ENCODE measurements at regions not wholly inside any gene's neighbourhood (a gene's known extent, or its start where the extent isn't known, plus 50 kb on each side); places are given as distances from the start of the nearest gene placed in this dataset.

GRCh38 chr11:28956446-28956845 is 848.3 kb downstream of the METTL15 start:
- no peaks in the 10 kb centered on the region for H3K27me3 ChIP-seq (ENCODE audit: control insufficient read depth in 5 of 5, insufficient read depth in 4 of 5, low read length in 5 of 5)
- H3K4me1 ChIP-seq (ENCODE audit: control insufficient read depth in 5 of 5, insufficient read depth in 5 of 5, low read length in 5 of 5), result no peaks in the 10 kb centered on the region
- no peak overlapping the region for H3K4me3 ChIP-seq (ENCODE audit: low read depth in 1 of 5, low read length in 5 of 5)
- H3K27ac ChIP-seq (ENCODE audit: low read depth, low read length), result no peak overlapping the region
- H3K9ac ChIP-seq (ENCODE audit: low read length in 5 of 5), result no peak overlapping the region
- peaks cover 0 to 7% (median 2%) of the 10 kb centered on the region in 5 donors for H3K9me3 ChIP-seq (ENCODE audit: control insufficient read depth in 5 of 5, low read length in 5 of 5)
- H3K36me3 ChIP-seq (ENCODE audit: control insufficient read depth in 5 of 5, insufficient read depth in 5 of 5, low read length in 5 of 5), result no peaks in the 10 kb centered on the region

DNA sequence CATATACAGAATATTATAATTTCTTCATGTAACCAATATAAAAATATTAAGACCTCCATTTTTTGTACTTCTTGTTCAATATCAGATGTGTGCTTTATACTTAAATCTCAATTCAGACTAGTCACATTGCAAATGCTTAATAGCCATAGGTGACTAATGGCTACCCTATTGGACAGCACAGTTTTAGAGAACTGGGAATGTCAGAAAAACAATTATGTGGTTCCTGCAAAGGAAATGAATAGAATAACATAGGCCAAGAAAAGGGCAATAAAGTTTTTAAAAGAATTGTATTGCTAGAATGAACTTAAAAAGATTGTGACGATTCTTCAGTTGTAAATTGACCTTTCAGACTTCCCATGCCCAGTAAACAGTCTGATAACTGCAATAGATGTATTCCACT is 843.0 kb downstream of the METTL15 start:
- peaks cover 0 to 7% (median 2%) of the 10 kb centered on the region in 5 donors for H3K9me3 ChIP-seq (ENCODE audit: control insufficient read depth in 5 of 5, low read length in 5 of 5)
- H3K27ac ChIP-seq (ENCODE audit: low read depth, low read length), result no peak overlapping the region
- no peaks in the 10 kb centered on the region for H3K36me3 ChIP-seq (ENCODE audit: control insufficient read depth in 5 of 5, insufficient read depth in 5 of 5, low read length in 5 of 5)
- H3K4me1 ChIP-seq (ENCODE audit: control insufficient read depth in 5 of 5, insufficient read depth in 5 of 5, low read length in 5 of 5), result no peaks in the 10 kb centered on the region
- no peaks in the 10 kb centered on the region for H3K27me3 ChIP-seq (ENCODE audit: control insufficient read depth in 5 of 5, insufficient read depth in 4 of 5, low read length in 5 of 5)
- H3K9ac ChIP-seq (ENCODE audit: low read length in 5 of 5), result no peak overlapping the region
- no peak overlapping the region for H3K4me3 ChIP-seq (ENCODE audit: low read depth in 1 of 5, low read length in 5 of 5)

DNA sequence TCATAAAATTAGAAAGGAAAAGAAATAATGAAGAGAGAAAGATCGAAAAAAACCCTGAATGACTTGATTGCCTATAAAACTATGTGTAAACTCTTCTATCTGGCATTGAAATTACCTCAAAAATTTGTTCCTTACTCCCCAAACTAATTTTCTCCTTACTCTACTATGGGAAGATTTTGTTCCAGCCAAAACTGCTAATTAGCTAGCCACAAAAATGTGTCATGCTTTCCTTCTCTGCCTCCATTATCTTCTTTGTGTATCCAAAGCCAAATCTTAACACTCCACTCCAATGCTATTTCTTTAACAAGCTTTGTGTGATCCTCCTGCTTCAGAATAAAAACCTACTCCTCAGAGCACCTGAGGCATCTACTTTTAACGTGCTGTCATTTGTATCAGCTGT is 831.2 kb downstream of the METTL15 start:
- H3K4me3 ChIP-seq (ENCODE audit: low read depth in 1 of 5, low read length in 5 of 5), result no peak overlapping the region
- H3K9me3 ChIP-seq (ENCODE audit: control insufficient read depth in 5 of 5, low read length in 5 of 5), result peaks cover 0 to 3% (median 0%) of the 10 kb centered on the region in 5 donors
- no peaks in the 10 kb centered on the region for H3K27me3 ChIP-seq (ENCODE audit: control insufficient read depth in 5 of 5, insufficient read depth in 4 of 5, low read length in 5 of 5)
- H3K36me3 ChIP-seq (ENCODE audit: control insufficient read depth in 5 of 5, insufficient read depth in 5 of 5, low read length in 5 of 5), result no peaks in the 10 kb centered on the region
- H3K27ac ChIP-seq (ENCODE audit: low read depth, low read length), result no peak overlapping the region
- no peak overlapping the region for H3K9ac ChIP-seq (ENCODE audit: low read length in 5 of 5)
- no peaks in the 10 kb centered on the region for H3K4me1 ChIP-seq (ENCODE audit: control insufficient read depth in 5 of 5, insufficient read depth in 5 of 5, low read length in 5 of 5)

DNA sequence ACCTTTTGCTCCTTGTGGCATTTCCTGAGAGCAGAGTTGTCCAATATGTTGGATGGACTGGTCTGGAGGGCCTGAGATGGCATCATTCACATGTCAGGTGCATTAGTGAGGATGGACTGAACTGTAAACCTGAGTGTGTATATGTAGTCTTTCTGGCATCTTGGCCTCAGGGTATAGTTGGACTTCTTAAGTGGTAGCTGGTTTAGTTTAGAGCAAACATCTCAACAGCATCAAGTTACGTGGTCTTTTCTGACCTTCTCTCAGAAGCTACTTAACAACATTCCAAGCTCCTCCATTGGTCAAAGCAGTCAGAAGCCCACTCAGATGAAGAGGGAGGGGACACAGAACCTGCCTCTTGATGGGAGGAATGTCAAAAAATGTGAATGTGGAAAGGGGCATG is 829.9 kb downstream of the METTL15 start:
- Histone ChIP-seq H3K27me3 (ENCODE audit: control insufficient read depth in 5 of 5, insufficient read depth in 4 of 5, low read length in 5 of 5) (no peaks in the 10 kb centered on the region), H3K9ac (ENCODE audit: low read length in 5 of 5) (no peak overlapping the region), H3K36me3 (ENCODE audit: control insufficient read depth in 5 of 5, insufficient read depth in 5 of 5, low read length in 5 of 5) (no peaks in the 10 kb centered on the region), H3K4me1 (ENCODE audit: control insufficient read depth in 5 of 5, insufficient read depth in 5 of 5, low read length in 5 of 5) (no peaks in the 10 kb centered on the region), H3K27ac (ENCODE audit: low read depth, low read length) (no peak overlapping the region), H3K9me3 (ENCODE audit: control insufficient read depth in 5 of 5, low read length in 5 of 5) (peaks cover 0 to 3% (median 0%) of the 10 kb centered on the region in 5 donors), H3K4me3 (ENCODE audit: low read depth in 1 of 5, low read length in 5 of 5) (no peak overlapping the region)

DNA sequence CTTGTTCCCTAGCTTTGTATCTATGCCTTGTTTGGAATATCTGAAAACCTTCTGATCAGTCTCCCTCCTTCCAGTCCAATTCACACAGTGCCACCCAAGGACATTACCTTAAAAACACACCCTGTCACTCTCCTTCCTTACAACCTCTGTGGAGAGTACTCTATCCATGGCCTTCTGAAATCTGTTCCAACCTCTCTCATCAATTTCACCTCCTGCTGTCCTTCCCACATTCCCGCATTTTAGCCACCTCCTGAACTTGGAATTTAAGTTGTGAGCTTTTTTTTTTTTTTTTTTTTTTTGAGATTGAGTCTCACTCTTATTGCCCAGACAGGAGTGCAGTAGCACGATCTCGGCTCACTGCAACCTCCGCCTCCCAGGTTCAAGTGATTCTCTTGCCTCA is 824.8 kb downstream of the METTL15 start:
- H3K9me3 ChIP-seq (ENCODE audit: control insufficient read depth in 5 of 5, low read length in 5 of 5), result peaks cover 0 to 15% (median 6%) of the 10 kb centered on the region in 5 donors
- H3K27me3 ChIP-seq (ENCODE audit: control insufficient read depth in 5 of 5, insufficient read depth in 4 of 5, low read length in 5 of 5), result no peaks in the 10 kb centered on the region
- H3K4me1 ChIP-seq (ENCODE audit: control insufficient read depth in 5 of 5, insufficient read depth in 5 of 5, low read length in 5 of 5), result no peaks in the 10 kb centered on the region
- H3K36me3 ChIP-seq (ENCODE audit: control insufficient read depth in 5 of 5, insufficient read depth in 5 of 5, low read length in 5 of 5), result no peaks in the 10 kb centered on the region
- H3K4me3 ChIP-seq (ENCODE audit: low read depth in 1 of 5, low read length in 5 of 5), result no peak overlapping the region
- H3K9ac ChIP-seq (ENCODE audit: low read length in 5 of 5), result no peak overlapping the region
- H3K27ac ChIP-seq (ENCODE audit: low read depth, low read length), result no peak overlapping the region

DNA sequence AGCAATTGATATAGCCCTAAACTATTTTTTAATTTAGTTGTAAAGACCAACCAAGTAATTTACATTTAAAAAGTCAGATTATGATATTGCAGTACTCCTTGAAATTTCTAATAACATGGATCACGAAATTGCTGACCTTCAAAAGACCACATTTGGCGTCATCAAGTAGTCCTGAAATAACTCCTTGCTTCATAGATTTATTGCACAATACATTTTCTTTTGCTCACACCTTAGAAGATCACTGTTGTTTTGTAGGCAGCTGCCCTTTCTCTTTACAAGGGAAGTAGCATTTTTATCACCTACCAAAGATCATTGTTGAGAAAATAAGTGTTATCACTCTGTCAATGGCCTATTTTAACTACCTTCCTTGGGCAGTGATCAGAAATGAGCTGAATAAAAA is 815.8 kb downstream of the METTL15 start:
- H3K36me3 ChIP-seq (ENCODE audit: control insufficient read depth in 5 of 5, insufficient read depth in 5 of 5, low read length in 5 of 5), result no peaks in the 10 kb centered on the region
- H3K27me3 ChIP-seq (ENCODE audit: control insufficient read depth in 5 of 5, insufficient read depth in 4 of 5, low read length in 5 of 5), result no peaks in the 10 kb centered on the region
- H3K9me3 ChIP-seq (ENCODE audit: control insufficient read depth in 5 of 5, low read length in 5 of 5), result peaks cover 0 to 3% (median 0%) of the 10 kb centered on the region in 5 donors

DNA sequence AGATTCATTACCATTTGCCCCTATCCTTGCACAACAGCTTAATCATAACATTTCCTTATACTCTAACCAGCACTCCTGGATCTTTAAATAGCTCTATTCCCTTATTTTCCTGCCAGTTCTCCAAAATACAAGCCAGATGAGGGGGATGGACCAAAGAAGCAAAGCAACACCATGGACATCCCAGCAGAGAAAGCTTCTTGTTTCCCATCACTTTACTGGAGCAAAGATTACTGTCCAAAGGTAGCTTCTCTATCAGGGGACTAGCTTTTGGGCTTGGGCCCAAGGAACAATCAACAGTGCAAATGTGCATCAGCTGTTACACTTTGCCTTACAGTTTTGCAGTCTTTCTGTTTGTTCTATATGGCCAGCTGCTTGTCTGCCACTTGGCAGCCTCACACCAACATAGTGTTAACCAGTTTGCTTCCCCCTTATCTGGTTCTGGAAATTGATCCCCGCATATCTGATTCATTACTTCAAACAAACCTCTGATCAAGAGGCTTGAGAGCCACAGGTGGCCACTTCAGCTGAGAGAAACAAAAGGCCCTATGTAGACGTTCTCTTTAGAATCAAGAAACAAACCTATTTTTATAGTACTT is 814.3 kb downstream of the METTL15 start:
- Histone ChIP-seq H3K4me1 (ENCODE audit: control insufficient read depth in 5 of 5, insufficient read depth in 5 of 5, low read length in 5 of 5) (peaks cover 0 to 6% (median 0%) of the 10 kb centered on the region in 5 donors), H3K36me3 (ENCODE audit: control insufficient read depth in 5 of 5, insufficient read depth in 5 of 5, low read length in 5 of 5) (no peaks in the 10 kb centered on the region), H3K27me3 (ENCODE audit: control insufficient read depth in 5 of 5, insufficient read depth in 4 of 5, low read length in 5 of 5) (no peaks in the 10 kb centered on the region), H3K9me3 (ENCODE audit: control insufficient read depth in 5 of 5, low read length in 5 of 5) (no peaks in the 10 kb centered on the region), H3K4me3 (ENCODE audit: low read depth in 1 of 5, low read length in 5 of 5) (no peak overlapping the region), H3K27ac (ENCODE audit: low read depth, low read length) (no peak overlapping the region), H3K9ac (ENCODE audit: low read length in 5 of 5) (no peak overlapping the region)

More for the DNA sequence above, 815.8 kb downstream of the METTL15 start:
- Histone ChIP-seq H3K27ac (ENCODE audit: low read depth, low read length) (no peak overlapping the region), H3K4me1 (ENCODE audit: control insufficient read depth in 5 of 5, insufficient read depth in 5 of 5, low read length in 5 of 5) (peaks cover 0 to 6% (median 0%) of the 10 kb centered on the region in 5 donors), H3K9ac (ENCODE audit: low read length in 5 of 5) (no peak overlapping the region), H3K4me3 (ENCODE audit: low read depth in 1 of 5, low read length in 5 of 5) (no peak overlapping the region)

DNA sequence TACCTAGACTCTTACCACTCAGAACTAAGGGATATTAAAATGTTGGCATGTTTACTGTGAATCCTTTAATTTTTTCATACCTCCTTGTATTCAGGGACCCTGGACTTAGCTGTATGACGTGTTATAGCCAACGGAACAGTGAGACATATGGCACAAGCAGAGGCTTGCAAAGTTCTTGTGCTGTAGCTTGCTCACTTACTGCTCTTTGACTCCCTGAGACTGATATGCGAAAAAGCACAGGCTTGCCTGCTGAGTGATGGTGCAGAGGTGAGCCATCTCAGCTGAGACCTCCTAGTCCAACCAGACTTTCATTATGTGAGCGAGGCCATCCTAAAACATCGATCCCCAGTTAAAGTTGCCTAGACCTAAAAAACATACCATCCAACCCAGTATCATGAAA is 811.0 kb downstream of the METTL15 start:
- Histone ChIP-seq H3K27me3 (ENCODE audit: control insufficient read depth in 5 of 5, insufficient read depth in 4 of 5, low read length in 5 of 5) (no peaks in the 10 kb centered on the region), H3K27ac (ENCODE audit: low read depth, low read length) (no peak overlapping the region), H3K9me3 (ENCODE audit: control insufficient read depth in 5 of 5, low read length in 5 of 5) (no peaks in the 10 kb centered on the region), H3K4me1 (ENCODE audit: control insufficient read depth in 5 of 5, insufficient read depth in 5 of 5, low read length in 5 of 5) (peaks cover 0 to 6% (median 0%) of the 10 kb centered on the region in 5 donors), H3K36me3 (ENCODE audit: control insufficient read depth in 5 of 5, insufficient read depth in 5 of 5, low read length in 5 of 5) (no peaks in the 10 kb centered on the region), H3K9ac (ENCODE audit: low read length in 5 of 5) (no peak overlapping the region), H3K4me3 (ENCODE audit: low read depth in 1 of 5, low read length in 5 of 5) (no peak overlapping the region)

- Histone ChIP-seq H3K27me3 (ENCODE audit: control insufficient read depth in 5 of 5, insufficient read depth in 4 of 5, low read length in 5 of 5) (no peaks in the 10 kb centered on the region), H3K9ac (ENCODE audit: low read length in 5 of 5) (no peak overlapping the region), H3K4me3 (ENCODE audit: low read depth in 1 of 5, low read length in 5 of 5) (no peak overlapping the region), H3K36me3 (ENCODE audit: control insufficient read depth in 5 of 5, insufficient read depth in 5 of 5, low read length in 5 of 5) (no peaks in the 10 kb centered on the region), H3K9me3 (ENCODE audit: control insufficient read depth in 5 of 5, low read length in 5 of 5) (no peaks in the 10 kb centered on the region), H3K27ac (ENCODE audit: low read depth, low read length) (no peak overlapping the region), H3K4me1 (ENCODE audit: control insufficient read depth in 5 of 5, insufficient read depth in 5 of 5, low read length in 5 of 5) (no peaks in the 10 kb centered on the region)
Observed at GRCh38 chr11:28913883-28914282, 805.7 kb downstream of the METTL15 start.

GRCh38 chr11:28911829-28912228 is 803.6 kb downstream of the METTL15 start:
- no peaks in the 10 kb centered on the region for H3K4me1 ChIP-seq (ENCODE audit: control insufficient read depth in 5 of 5, insufficient read depth in 5 of 5, low read length in 5 of 5)
- no peaks in the 10 kb centered on the region for H3K9me3 ChIP-seq (ENCODE audit: control insufficient read depth in 5 of 5, low read length in 5 of 5)
- H3K27ac ChIP-seq (ENCODE audit: low read depth, low read length), result no peak overlapping the region
- no peak overlapping the region for H3K4me3 ChIP-seq (ENCODE audit: low read depth in 1 of 5, low read length in 5 of 5)
- H3K27me3 ChIP-seq (ENCODE audit: control insufficient read depth in 5 of 5, insufficient read depth in 4 of 5, low read length in 5 of 5), result no peaks in the 10 kb centered on the region
- H3K36me3 ChIP-seq (ENCODE audit: control insufficient read depth in 5 of 5, insufficient read depth in 5 of 5, low read length in 5 of 5), result no peaks in the 10 kb centered on the region
- H3K9ac ChIP-seq (ENCODE audit: low read length in 5 of 5), result no peak overlapping the region

All from subcutaneous abdominal adipose tissue (tissue), 5 donors.